ENCODE measurements at regions not wholly inside any gene's neighbourhood (a gene's known extent, or its start where the extent isn't known, plus 50 kb on each side); places are given as distances from the start of the nearest gene placed in this dataset.

DNA sequence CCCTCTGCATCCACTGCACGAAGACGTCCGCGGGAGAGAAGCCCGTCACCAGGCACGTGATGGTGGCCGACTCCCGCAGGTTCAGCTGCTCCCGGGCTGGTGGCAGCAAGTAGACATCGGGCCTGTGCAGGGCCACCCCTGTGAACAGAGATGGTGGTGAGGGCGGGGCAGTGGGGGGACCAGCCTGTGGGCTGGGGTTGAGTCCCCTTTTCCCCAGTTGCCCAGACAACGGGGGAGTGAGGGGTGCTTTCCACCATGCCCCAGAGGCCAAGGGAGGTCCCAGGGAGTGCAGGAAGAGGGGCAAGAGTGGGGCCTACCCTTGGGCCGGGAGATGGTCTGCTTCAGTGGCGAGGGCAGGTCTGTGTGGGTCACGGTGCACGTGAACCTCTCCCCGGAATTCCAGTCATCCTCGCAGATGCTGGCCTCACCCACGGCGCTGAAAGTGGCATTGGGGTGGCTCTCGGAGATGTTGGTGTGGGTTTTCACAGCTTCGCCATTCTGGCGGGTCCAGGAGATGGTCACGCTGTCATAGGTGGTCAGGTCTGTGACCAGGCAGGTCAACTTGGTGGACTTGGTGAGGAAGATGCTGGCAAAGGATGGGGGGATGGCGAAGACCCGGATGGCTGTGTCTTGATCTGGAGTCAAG, 328.3 kb downstream of the TMEM121 start:
- no peak for TF ChIP-seq POLR2A (IDR thresholded peaks at IDR 0.05; ENCODE audit: low read depth, low read length)
- TF ChIP-seq POLR2AphosphoS5 (IDR thresholded peaks at IDR 0.05; ENCODE audit: low read depth, low read length): no peak
